PFSK-1 (cell line): ENCODE measurements at regions not wholly inside any gene's neighbourhood (a gene's known extent, or its start where the extent isn't known, plus 50 kb on each side); places are given as distances from the start of the nearest gene placed in this dataset.

Experiments used
- POLR2AphosphoS5 ChIP-seq: IDR thresholded peaks from 2 replicates; pipeline ENCODE4 v1.6.1; 2012; ENCODE audit warnings: low read depth, mild to moderate bottlenecking, control low read depth, low read length, moderate library complexity
- SIN3A ChIP-seq: IDR thresholded peaks from 2 replicates; pipeline ENCODE4 v1.6.1; 2012; ENCODE audit warnings: mild to moderate bottlenecking, low read length, moderate library complexity, borderline replicate concordance; ENCODE audit not compliant: insufficient read depth
- TAF1 ChIP-seq: IDR thresholded peaks from 2 replicates; pipeline ENCODE4 v1.6.1; 2012; ENCODE audit warnings: low read length, control low read depth, borderline replicate concordance; ENCODE audit not compliant: insufficient read depth
- TF ChIP-seq, protein P1 (sequence below), 2 experiments: IDR thresholded peaks; 2 replicates each; pipeline versions ENCODE4 v1.6.1 to v1.8.0; 2011 to 2012; ENCODE audit warnings: low read depth in 2 of 2, low read length in 2 of 2, control low read depth in 1 of 2, inconsistent platforms in 1 of 2, mild to moderate bottlenecking in 1 of 2, moderate library complexity in 1 of 2; ENCODE audit not compliant: insufficient read depth in 1 of 2

DNA sequence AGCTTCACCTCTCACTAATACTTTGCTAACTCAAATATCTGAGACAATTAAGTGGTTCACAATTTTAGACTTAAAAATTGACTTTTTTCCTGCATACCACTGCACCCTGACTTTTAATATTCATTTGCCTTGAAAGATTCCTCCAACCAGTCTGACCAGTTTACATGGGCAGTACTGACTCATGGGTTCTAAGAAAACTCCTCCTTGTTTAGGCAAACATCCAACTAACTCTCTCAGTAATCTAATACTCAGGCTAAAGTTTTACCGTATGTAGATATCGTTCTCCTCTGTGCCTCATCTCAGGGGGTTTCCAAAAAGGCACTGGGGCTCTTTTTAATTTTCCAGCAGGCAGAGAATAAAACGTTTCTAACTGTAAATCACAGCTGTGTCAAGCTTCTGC lies 422.8 kb downstream of the KDM5D start:
- TF ChIP-seq, protein P1, sequence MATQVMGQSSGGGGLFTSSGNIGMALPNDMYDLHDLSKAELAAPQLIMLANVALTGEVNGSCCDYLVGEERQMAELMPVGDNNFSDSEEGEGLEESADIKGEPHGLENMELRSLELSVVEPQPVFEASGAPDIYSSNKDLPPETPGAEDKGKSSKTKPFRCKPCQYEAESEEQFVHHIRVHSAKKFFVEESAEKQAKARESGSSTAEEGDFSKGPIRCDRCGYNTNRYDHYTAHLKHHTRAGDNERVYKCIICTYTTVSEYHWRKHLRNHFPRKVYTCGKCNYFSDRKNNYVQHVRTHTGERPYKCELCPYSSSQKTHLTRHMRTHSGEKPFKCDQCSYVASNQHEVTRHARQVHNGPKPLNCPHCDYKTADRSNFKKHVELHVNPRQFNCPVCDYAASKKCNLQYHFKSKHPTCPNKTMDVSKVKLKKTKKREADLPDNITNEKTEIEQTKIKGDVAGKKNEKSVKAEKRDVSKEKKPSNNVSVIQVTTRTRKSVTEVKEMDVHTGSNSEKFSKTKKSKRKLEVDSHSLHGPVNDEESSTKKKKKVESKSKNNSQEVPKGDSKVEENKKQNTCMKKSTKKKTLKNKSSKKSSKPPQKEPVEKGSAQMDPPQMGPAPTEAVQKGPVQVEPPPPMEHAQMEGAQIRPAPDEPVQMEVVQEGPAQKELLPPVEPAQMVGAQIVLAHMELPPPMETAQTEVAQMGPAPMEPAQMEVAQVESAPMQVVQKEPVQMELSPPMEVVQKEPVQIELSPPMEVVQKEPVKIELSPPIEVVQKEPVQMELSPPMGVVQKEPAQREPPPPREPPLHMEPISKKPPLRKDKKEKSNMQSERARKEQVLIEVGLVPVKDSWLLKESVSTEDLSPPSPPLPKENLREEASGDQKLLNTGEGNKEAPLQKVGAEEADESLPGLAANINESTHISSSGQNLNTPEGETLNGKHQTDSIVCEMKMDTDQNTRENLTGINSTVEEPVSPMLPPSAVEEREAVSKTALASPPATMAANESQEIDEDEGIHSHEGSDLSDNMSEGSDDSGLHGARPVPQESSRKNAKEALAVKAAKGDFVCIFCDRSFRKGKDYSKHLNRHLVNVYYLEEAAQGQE (IDR thresholded peaks at IDR 0.05; ENCODE audit: insufficient read depth in 1 of 2, low read depth in 2 of 2, low read length in 2 of 2): no peak
- TF ChIP-seq POLR2AphosphoS5 (no peak), TAF1 (no peak), SIN3A (no peak)
